ENCODE measurements at regions not wholly inside any gene's neighbourhood (a gene's known extent, or its start where the extent isn't known, plus 50 kb on each side); places are given as distances from the start of the nearest gene placed in this dataset.

GRCh38 chr9:127553793-127554192 lies 58.3 kb upstream of the STXBP1 start:
- ATAC-seq, result no peak
- intact Hi-C loops (cut with DNase I), result no loop called here
- Histone ChIP-seq H3K27ac (peak overlapping the region in 3 of 4 donors; percentile 19 to 78 (median 51)), H3K4me1 (peaks cover 98% of the 10 kb centered on the region), H3K27me3 (no peaks in the 10 kb centered on the region), H3K4me3 (no peak overlapping the region), H3K9me3 (no peaks in the 10 kb centered on the region), H3K36me3 (replicated peaks in 1 of 2; ENCODE audit: insufficient read depth in 1 of 2, low read depth in 2 of 2) (no peaks in the 10 kb centered on the region)
- TF ChIP-seq POLR2A (IDR thresholded peaks at IDR 0.05), result no peak
- no peak for TF ChIP-seq CTCF (IDR thresholded peaks at IDR 0.05)
- WGBS, 2 donors, result 69 to 81% methylated on average over 4 of the region's 4 CpGs
- no peak for DNase-seq

DNA sequence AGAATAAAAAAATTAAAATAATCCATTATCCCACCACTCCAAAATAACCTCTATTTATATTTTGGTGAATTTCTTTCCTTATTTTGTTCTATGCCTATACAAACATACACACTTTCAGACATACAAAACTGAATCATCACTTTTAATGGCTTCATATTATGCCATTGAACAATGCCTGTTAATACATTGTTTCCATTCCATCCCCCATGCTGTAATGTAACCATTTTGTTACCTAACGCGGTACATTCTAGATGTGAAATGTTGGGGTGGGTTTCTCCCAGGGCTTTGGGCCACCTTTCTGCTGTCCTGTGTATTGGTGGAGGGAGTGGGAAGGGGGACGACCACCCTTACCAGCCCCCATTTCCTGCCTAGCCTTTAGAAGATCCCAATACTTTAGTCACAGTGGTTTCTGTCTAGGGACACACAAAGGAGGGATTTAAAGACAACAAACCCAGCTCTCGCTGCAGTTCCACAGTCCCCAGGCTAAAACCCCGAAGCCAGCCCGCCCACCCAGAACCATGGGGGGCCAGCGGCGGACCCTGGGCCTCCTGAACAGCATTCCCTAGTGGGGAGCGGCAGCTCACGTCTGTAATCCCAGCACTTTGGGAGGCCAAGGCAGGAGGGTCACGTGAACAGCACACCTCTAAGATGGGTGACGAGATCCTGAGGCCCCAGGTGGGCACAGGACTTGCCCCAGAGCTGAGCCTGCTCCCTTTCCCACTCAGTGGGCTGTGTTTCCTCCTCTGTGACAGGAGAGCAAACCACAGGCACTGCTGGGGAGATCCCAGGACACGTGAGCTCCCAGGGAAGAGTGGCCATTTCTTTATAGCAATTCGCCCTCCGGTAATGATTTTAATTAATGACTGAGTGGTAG lies 56.9 kb upstream of the STXBP1 start:
- TF ChIP-seq CTCF (IDR thresholded peaks at IDR 0.05) (no peak), POLR2A (IDR thresholded peaks at IDR 0.05) (no peak)
- ATAC-seq, result no peak
- no peak overlapping the region for H3K4me3 ChIP-seq

DNA sequence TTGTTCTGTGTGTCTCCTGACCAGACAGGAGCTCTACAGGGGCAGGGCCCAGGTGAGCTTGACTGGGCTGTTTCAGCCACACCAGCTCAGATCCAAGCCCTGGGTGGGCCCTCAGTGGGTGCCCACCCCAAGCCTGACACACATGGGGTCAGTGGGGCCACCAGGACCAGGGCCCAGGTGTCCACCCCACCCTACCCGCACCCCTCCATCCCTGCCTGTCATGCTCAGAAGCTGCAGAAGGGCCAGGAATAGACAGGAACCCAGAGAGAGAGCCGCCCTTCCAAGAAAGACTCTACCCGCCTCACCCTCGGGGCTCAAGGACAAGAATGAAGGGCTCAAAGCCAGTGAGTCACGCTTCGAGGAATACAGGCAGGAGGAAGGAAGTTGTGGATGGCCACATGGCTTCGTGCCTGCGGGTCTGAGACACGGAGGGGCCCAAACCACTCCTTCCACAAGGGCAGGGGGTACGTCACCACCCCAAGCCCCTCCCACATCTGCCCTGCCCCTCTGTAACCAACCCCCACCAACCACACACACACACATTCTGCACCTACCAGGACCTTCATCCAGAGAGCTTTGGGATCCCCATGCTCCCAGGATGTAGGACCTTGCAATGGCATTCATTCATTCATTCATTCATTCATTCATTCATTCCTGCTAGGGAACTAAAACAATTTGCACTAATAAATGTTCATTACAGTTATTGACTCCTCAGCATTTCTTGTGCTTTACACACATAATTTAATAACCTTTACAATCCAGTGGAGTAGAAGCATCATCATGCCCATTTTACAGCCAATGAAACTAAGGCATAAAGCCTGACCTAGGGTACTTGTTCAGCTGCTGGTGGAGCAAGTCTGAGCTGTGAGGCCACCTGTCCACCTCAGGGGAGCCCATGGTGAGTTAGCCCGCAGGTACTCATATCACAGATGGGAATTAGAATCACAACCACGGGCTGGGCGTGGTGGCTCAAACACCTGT lies 55.9 kb upstream of the STXBP1 start:
- TF ChIP-seq CTCF (IDR thresholded peaks at IDR 0.05) (no peak), POLR2A (IDR thresholded peaks at IDR 0.05) (peak in 1 of 3 donors; percentile 31)
- Histone ChIP-seq H3K27me3 (no peaks in the 10 kb centered on the region), H3K36me3 (replicated peaks in 1 of 2; ENCODE audit: insufficient read depth in 1 of 2, low read depth in 2 of 2) (no peaks in the 10 kb centered on the region), H3K4me1 (peaks cover 98% of the 10 kb centered on the region), H3K27ac (peak overlapping the region; percentile 33 to 82 (median 70)), H3K4me3 (no peak overlapping the region), H3K9me3 (no peaks in the 10 kb centered on the region)
- DNase-seq (peak; percentile 64 to 84 (median 75)), ATAC-seq (peak; percentile 70)
- intact Hi-C loops (cut with DNase I), result no loop called here
- 21 to 30% methylated on average over 10 to 13 of the region's 13 CpGs for WGBS, 2 donors

More for the DNA sequence above, 56.9 kb upstream of the STXBP1 start:
- 68 to 83% methylated on average over 8 to 15 of the region's 15 CpGs for WGBS, 2 donors
- intact Hi-C loops (cut with DNase I), result no loop called here
- Histone ChIP-seq H3K9me3 (no peaks in the 10 kb centered on the region), H3K4me1 (peaks cover 98% of the 10 kb centered on the region), H3K27ac (peak overlapping the region; percentile 33 to 82 (median 70)), H3K36me3 (replicated peaks in 1 of 2; ENCODE audit: insufficient read depth in 1 of 2, low read depth in 2 of 2) (no peaks in the 10 kb centered on the region), H3K27me3 (no peaks in the 10 kb centered on the region)
- DNase-seq, result no peak

DNA sequence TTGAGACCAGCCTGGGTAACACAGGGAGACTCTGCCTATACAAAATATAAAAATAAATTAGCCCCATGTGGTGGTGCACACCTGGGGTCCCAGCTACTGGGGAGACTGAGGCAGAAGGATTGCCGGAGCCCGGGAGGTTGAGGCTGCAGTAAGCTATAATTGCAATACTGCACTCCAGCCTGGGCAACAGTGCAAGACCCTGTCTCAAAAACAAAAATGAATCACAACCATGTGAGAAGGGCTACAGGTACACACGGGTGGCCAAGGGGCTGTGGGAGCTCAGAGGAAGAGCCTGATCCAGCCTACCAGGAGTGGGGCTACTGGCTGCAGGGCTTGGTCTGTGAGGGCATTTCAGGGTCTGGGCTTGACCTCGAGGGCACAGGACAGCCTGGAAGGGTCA lies 55.2 kb upstream of the STXBP1 start:
- 65 to 68% methylated on average over 4 of the region's 4 CpGs for WGBS, 2 donors
- intact Hi-C loops (cut with DNase I), result no loop called here
- TF ChIP-seq CTCF (IDR thresholded peaks at IDR 0.05) (no peak), POLR2A (IDR thresholded peaks at IDR 0.05) (no peak)
- Histone ChIP-seq H3K4me1 (peaks cover 99% of the 10 kb centered on the region), H3K36me3 (replicated peaks in 1 of 2; ENCODE audit: insufficient read depth in 1 of 2, low read depth in 2 of 2) (no peaks in the 10 kb centered on the region), H3K27me3 (no peaks in the 10 kb centered on the region), H3K4me3 (no peak overlapping the region), H3K9me3 (no peaks in the 10 kb centered on the region), H3K27ac (peak overlapping the region in 3 of 4 donors; percentile 62 to 82 (median 78))
- no peak for DNase-seq
- no peak for ATAC-seq

Data from body of pancreas (tissue), 4 donors.